OCI-LY3 (cell line): ENCODE measurements at regions not wholly inside any gene's neighbourhood (a gene's known extent, or its start where the extent isn't known, plus 50 kb on each side); places are given as distances from the start of the nearest gene placed in this dataset.

ENCODE experiments used
- CTCF ChIP-seq: fragments of 200-600, 300-600 bp; sonication (generic); IDR thresholded peaks from 2 replicates; pipeline ENCODE4 v1.5.1; 2014; ENCODE audit warnings: antibody characterized with exemption, low read length, low read depth
- EZH2phosphoT487 ChIP-seq: fragments of 200-600 bp; shearing (Covaris generic); IDR thresholded peaks from 2 replicates; pipeline ENCODE4 v1.6.1; 2018; ENCODE audit warnings: antibody characterized with exemption, mixed run types, low read depth

GRCh38 chr2:19461504-19462255 lies 103.3 kb upstream of the OSR1 start:
- TF ChIP-seq CTCF: no peak
- no peak for TF ChIP-seq EZH2phosphoT487
